WERI-Rb-1 (cell line): ENCODE measurements at regions not wholly inside any gene's neighbourhood (a gene's known extent, or its start where the extent isn't known, plus 50 kb on each side); places are given as distances from the start of the nearest gene placed in this dataset.

Experiments
- DNase-seq: peaks from one replicate; pipeline ENCODE4 v3.0.0-alpha.2; 2020
- H3K27ac ChIP-seq: fragments of 250-450 bp; sonication (Bioruptor Pico); 2 replicates; pipeline ENCODE4 v1.5.1; 2020; ENCODE audit warnings: mild to moderate bottlenecking, moderate library complexity
- H3K27me3 ChIP-seq: fragments of 250-450 bp; sonication (Bioruptor Pico); 2 replicates; pipeline ENCODE4 v1.5.1; 2021; ENCODE audit warnings: mild to moderate bottlenecking, low read depth, moderate library complexity; ENCODE audit not compliant: insufficient read depth, severe bottlenecking
- H3K36me3 ChIP-seq: fragments of 250-450 bp; sonication (Bioruptor Pico); 2 replicates; pipeline ENCODE4 v1.5.1; 2020; ENCODE audit warnings: mild to moderate bottlenecking, moderate library complexity
- H3K4me3 ChIP-seq: 2 replicates; pipeline ENCODE4 v1.5.1; 2011; ENCODE audit warnings: low read depth, mild to moderate bottlenecking, control low read depth, low read length
- H3K9me3 ChIP-seq: fragments of 250-450 bp; sonication (Bioruptor Pico); 2 replicates; pipeline ENCODE4 v1.5.1; 2021; ENCODE audit warnings: mild to moderate bottlenecking, moderate library complexity; ENCODE audit not compliant: severe bottlenecking
- CTCF ChIP-seq: IDR thresholded peaks from 2 replicates; pipeline ENCODE4 v1.5.1; 2011; ENCODE audit warnings: low read depth, mild to moderate bottlenecking, control low read depth, inconsistent platforms, low read length

GRCh38 chr2:19036091-19036490, 322.3 kb downstream of the OSR1 start:
- Histone ChIP-seq H3K27me3 (peaks cover 77% of the 10 kb centered on the region), H3K4me3 (no peak overlapping the region), H3K36me3 (no peaks in the 10 kb centered on the region), H3K9me3 (no peaks in the 10 kb centered on the region), H3K27ac (no peak overlapping the region)
- DNase-seq = no peak
- TF ChIP-seq CTCF = no peak

GRCh38 chr2:19035238-19035637, 323.2 kb downstream of the OSR1 start:
- no peaks in the 10 kb centered on the region for H3K36me3 ChIP-seq
- H3K27ac ChIP-seq = no peak overlapping the region
- no peak for TF ChIP-seq CTCF
- H3K27me3 ChIP-seq = peaks cover 77% of the 10 kb centered on the region
- H3K4me3 ChIP-seq = no peak overlapping the region
- no peak for DNase-seq
- no peaks in the 10 kb centered on the region for H3K9me3 ChIP-seq

GRCh38 chr2:19033240-19033639, 325.2 kb downstream of the OSR1 start:
- no peak for DNase-seq
- Histone ChIP-seq H3K4me3 (no peak overlapping the region), H3K36me3 (no peaks in the 10 kb centered on the region), H3K27ac (no peak overlapping the region), H3K9me3 (no peaks in the 10 kb centered on the region), H3K27me3 (peaks cover 76% of the 10 kb centered on the region)
- no peak for TF ChIP-seq CTCF

GRCh38 chr2:19031642-19032041, 326.8 kb downstream of the OSR1 start:
- Histone ChIP-seq H3K27me3 (peaks cover 79% of the 10 kb centered on the region), H3K4me3 (no peak overlapping the region), H3K27ac (no peak overlapping the region), H3K36me3 (no peaks in the 10 kb centered on the region), H3K9me3 (no peaks in the 10 kb centered on the region)
- no peak for TF ChIP-seq CTCF
- no peak for DNase-seq

- no peak for TF ChIP-seq CTCF
- no peak for DNase-seq
- H3K36me3 ChIP-seq = no peaks in the 10 kb centered on the region
- peaks cover 2% of the 10 kb centered on the region for H3K9me3 ChIP-seq
- no peak overlapping the region for H3K4me3 ChIP-seq
- H3K27me3 ChIP-seq = peaks cover 88% of the 10 kb centered on the region
- H3K27ac ChIP-seq = no peak overlapping the region
These were observed 328.8 kb downstream of the OSR1 start for GRCh38 chr2:19029655-19030054.

- H3K27ac ChIP-seq = no peak overlapping the region
- TF ChIP-seq CTCF = no peak
- peaks cover 88% of the 10 kb centered on the region for H3K27me3 ChIP-seq
- H3K36me3 ChIP-seq = no peaks in the 10 kb centered on the region
- DNase-seq = no peak
- peaks cover 2% of the 10 kb centered on the region for H3K9me3 ChIP-seq
- H3K4me3 ChIP-seq = no peak overlapping the region
These were observed 329.6 kb downstream of the OSR1 start for GRCh38 chr2:19028587-19029375.
